HepG2 (cell line): ENCODE measurements at regions not wholly inside any gene's neighbourhood (a gene's known extent, or its start where the extent isn't known, plus 50 kb on each side); places are given as distances from the start of the nearest gene placed in this dataset.

Source experiments
- ATAC-seq: fragments of 200-7000 bp; cut with Tn5 transposase; 3 replicates; pipeline ENCODE4 v1.9.1; 2020; ENCODE audit warnings: mild to moderate bottlenecking, moderate library complexity
- BruUV-seq: library from RNA; stranded (reverse); fragments of 400-500 nt; replicated peaks from 2 replicates; lab custom pipeline; 2021; lab: Mats Ljungman, UMichigan
- CTCF ChIA-PET: fragments of 300-600 bp; formaldehyde crosslinking; extraction: SDS; loops from one replicate; lab custom pipeline; 2021; ENCODE audit warnings: low total read pairs, inconsistent platforms, low intra/inter-chr PET ratio; lab: Yijun Ruan, JAX
- POLR2A ChIA-PET: fragments of 350-600 bp; sonication (Branson Sonifier 250); formaldehyde crosslinking; loops from one replicate; lab custom pipeline; 2020; ENCODE audit warnings: antibody characterized with exemption, inconsistent platforms; lab: Yijun Ruan, JAX
- DNase-seq: peaks from one replicate; pipeline ENCODE4 v3.0.0-alpha.2; 2015; ENCODE audit warnings: low spot score
- FAIRE-seq: peaks from 3 replicates; lab custom pipeline; 2011; peaks lifted over from hg19 to GRCh38; lab: Jason Lieb, UNC
- H2AFZ ChIP-seq: one replicate; pipeline ENCODE4 v1.6.1; 2011; ENCODE audit warnings: low read length, inconsistent platforms
- H3K27ac ChIP-seq: fragments of 300-600 bp; 3 replicates; pipeline ENCODE4 v1.8.0; 2011; ENCODE audit warnings: mixed run types, mild to moderate bottlenecking, mixed read lengths, low read length, inconsistent platforms; ENCODE audit not compliant: insufficient read depth; ENCODE audit errors: extremely low read length
- H3K27me3 ChIP-seq, 2 experiments: fragments of 200-600 bp in 1 of 2; 2 replicates in 1 of 2; 3 replicates in 1 of 2; pipeline versions ENCODE4 v1.6.0 to v1.8.0; 2011; ENCODE audit warnings: low read length in 2 of 2, mild to moderate bottlenecking in 2 of 2, moderate library complexity in 2 of 2, inconsistent platforms in 1 of 2; ENCODE audit not compliant: insufficient read depth in 2 of 2, control insufficient read depth in 1 of 2
- H3K36me3 ChIP-seq, 2 experiments: fragments of 200-600 bp in 1 of 2; replicated peaks in 1 of 2; 2 replicates in 1 of 2; 3 replicates in 1 of 2; pipeline versions ENCODE4 v1.5.1 to v1.8.0; 2011; ENCODE audit warnings: low read length in 2 of 2, inconsistent platforms in 1 of 2; ENCODE audit not compliant: insufficient read depth in 2 of 2, control insufficient read depth in 1 of 2
- H3K4me1 ChIP-seq: 2 replicates; pipeline ENCODE4 v1.5.1; 2012; ENCODE audit warnings: low read length, inconsistent platforms; ENCODE audit not compliant: insufficient read depth
- H3K4me2 ChIP-seq: 2 replicates; pipeline ENCODE4 v1.6.0; 2011; ENCODE audit warnings: low read depth, low read length, inconsistent platforms
- H3K4me3 ChIP-seq, 3 experiments: fragments of 200-600 bp in 1 of 3; sonication (generic), shearing (Covaris generic) in 1 of 3; replicated peaks in 1 of 3; 2 replicates each; pipeline ENCODE4 v1.5.1; 2011 to 2016; ENCODE audit warnings: low read length in 3 of 3, inconsistent platforms in 2 of 3, low read depth in 2 of 3, mild to moderate bottlenecking in 2 of 3, control low read depth in 1 of 3, mixed read lengths in 1 of 3; ENCODE audit not compliant: insufficient read depth in 1 of 3
- H3K79me2 ChIP-seq: one replicate; pipeline ENCODE4 v1.6.1; 2011; ENCODE audit warnings: low read length, inconsistent platforms; ENCODE audit not compliant: insufficient read depth
- H3K9ac ChIP-seq: 2 replicates; pipeline ENCODE4 v1.6.0; 2011; ENCODE audit warnings: mild to moderate bottlenecking, low read depth, low read length, inconsistent platforms; ENCODE audit not compliant: insufficient read depth
- H3K9me3 ChIP-seq: 2 replicates; pipeline ENCODE4 v1.5.1; 2012; ENCODE audit warnings: mild to moderate bottlenecking, low read length
- H4K20me1 ChIP-seq: 2 replicates; pipeline ENCODE4 v1.6.0; 2011; ENCODE audit warnings: inconsistent platforms, mild to moderate bottlenecking, low read length, moderate library complexity; ENCODE audit not compliant: insufficient read depth
- ARHGAP35 ChIP-seq: sonication (generic); formaldehyde crosslinking; IDR thresholded peaks from 2 replicates; pipeline ENCODE4 v1.9.0; 2022; ENCODE audit warnings: mild to moderate bottlenecking, inconsistent platforms, moderate library complexity, missing genetic modification reagents, borderline replicate concordance
- CBX1 ChIP-seq: IDR thresholded peaks from one replicate; pipeline ENCODE4 v1.6.1; 2016; ENCODE audit warnings: antibody characterized with exemption, low read depth
- CENPX ChIP-seq: sonication (generic); formaldehyde crosslinking; IDR thresholded peaks from 2 replicates; pipeline ENCODE4 v1.9.0; 2021; ENCODE audit warnings: mild to moderate bottlenecking, missing genetic modification reagents, moderate library complexity
- FOSL2 ChIP-seq: sonication (generic); formaldehyde crosslinking; IDR thresholded peaks from 2 replicates; pipeline ENCODE4 v1.4.0; 2020; ENCODE audit warnings: missing genetic modification reagents
- HOXD1 ChIP-seq: sonication (generic); formaldehyde crosslinking; IDR thresholded peaks from 2 replicates; pipeline ENCODE4 v1.5.0; 2020; ENCODE audit warnings: missing genetic modification reagents
- JUN ChIP-seq: sonication (generic); formaldehyde crosslinking; IDR thresholded peaks from 2 replicates; pipeline ENCODE4 v1.4.0; 2020; ENCODE audit warnings: mild to moderate bottlenecking, missing genetic modification reagents
- KDM4B ChIP-seq: sonication (generic); formaldehyde crosslinking; IDR thresholded peaks from 2 replicates; pipeline ENCODE4 v1.4.0; 2020; ENCODE audit warnings: missing genetic modification reagents
- MAX ChIP-seq: IDR thresholded peaks from 2 replicates; pipeline ENCODE4 v1.6.1; 2012; ENCODE audit warnings: inconsistent platforms
- NR0B2 ChIP-seq: sonication (generic); formaldehyde crosslinking; IDR thresholded peaks from 2 replicates; pipeline ENCODE4 v1.4.0; 2020; ENCODE audit warnings: mild to moderate bottlenecking, missing genetic modification reagents
- PAWR ChIP-seq: sonication (generic); formaldehyde crosslinking; IDR thresholded peaks from 2 replicates; pipeline ENCODE4 v1.4.0; 2020; ENCODE audit warnings: missing genetic modification reagents, mild to moderate bottlenecking, borderline replicate concordance
- PTBP1 ChIP-seq: fragments of 200-400 bp; formaldehyde crosslinking; IDR thresholded peaks from 2 replicates; pipeline ENCODE4 v1.6.1; 2018; ENCODE audit warnings: low read length, low read depth; ENCODE audit not compliant: poor library complexity, severe bottlenecking
- SALL2 ChIP-seq: sonication (generic); formaldehyde crosslinking; IDR thresholded peaks from 2 replicates; pipeline ENCODE4 v1.8.1; 2023; ENCODE audit warnings: mild to moderate bottlenecking, missing genetic modification reagents, inconsistent platforms
- TFE3 ChIP-seq: IDR thresholded peaks from 2 replicates; pipeline ENCODE4 v1.6.1; 2016
- ZBTB20 ChIP-seq: sonication (generic); formaldehyde crosslinking; IDR thresholded peaks from 2 replicates; pipeline ENCODE4 v1.8.1; 2023; ENCODE audit warnings: missing genetic modification reagents, low read depth, mild to moderate bottlenecking, borderline replicate concordance
- ZFP36L1 ChIP-seq: sonication (generic); formaldehyde crosslinking; IDR thresholded peaks from 2 replicates; pipeline ENCODE4 v1.8.0; 2022; ENCODE audit warnings: mild to moderate bottlenecking, missing genetic modification reagents, moderate library complexity
- ZFYVE20 ChIP-seq: sonication (generic); formaldehyde crosslinking; IDR thresholded peaks from 2 replicates; pipeline ENCODE4 v1.8.0; 2023; ENCODE audit warnings: low read depth, mild to moderate bottlenecking, moderate library complexity, missing genetic modification reagents, borderline replicate concordance
- ZMYM3 ChIP-seq: sonication (generic); formaldehyde crosslinking; IDR thresholded peaks from 2 replicates; pipeline ENCODE4 v1.5.1; 2020; ENCODE audit warnings: mild to moderate bottlenecking, missing genetic modification reagents
- ZNF576 ChIP-seq: sonication (generic); formaldehyde crosslinking; IDR thresholded peaks from 2 replicates; pipeline ENCODE4 v1.4.0; 2020; ENCODE audit warnings: mild to moderate bottlenecking, missing genetic modification reagents
- ZNF589 ChIP-seq: sonication (generic); formaldehyde crosslinking; conservative IDR thresholded peaks from 2 replicates; pipeline ENCODE4 v1.8.0; 2022; ENCODE audit warnings: mild to moderate bottlenecking, moderate library complexity, missing genetic modification reagents
- WGBS: methylation state at CpG from one replicate; pipeline ENCODE4 v1.1.6; 2017; ENCODE audit warnings: low lambda C conversion rate; 5-methylcytosine and 5-hydroxymethylcytosine counted together
- in situ Hi-C: cut with HindIII; loops from 2 replicates; pipeline ENCODE4 v1.10.0; 2017; ENCODE audit warnings: low pct_unique_long_range_greater_than_20kb; ENCODE audit not compliant: extremely low pct_ligation_motif_present
- intact Hi-C: fragments of 100-400 bp; cut with micrococcal nuclease; formaldehyde crosslinking; loops from one replicate; pipeline ENCODE4 v1.10.0; 2022; ENCODE audit not compliant: unreplicated experiment

GRCh38 chr20:51258582-51259165 is 235.8 kb upstream of the KCNG1 start:
- FAIRE-seq (no peak), ATAC-seq (no peak), DNase-seq (no peak)
- intact Hi-C loops (no loop called here), in situ Hi-C loops (no loop called here)
- peaks cover 2 to 29% of the 10 kb centered on the region in 2 experiments; a peak in 3 of 5 replicates for H3K27me3 ChIP-seq
- POLR2A ChIA-PET: no interaction called here
- H3K9me3 ChIP-seq: no peaks in the 10 kb centered on the region
- TF ChIP-seq MAX: no peak
- no peak for TF ChIP-seq TFE3
- TF ChIP-seq ZNF589: no peak
- no peak for TF ChIP-seq ZMYM3 (CRISPR knock-in tag)
- no peak for TF ChIP-seq ARHGAP35 (CRISPR knock-in tag)
- TF ChIP-seq PAWR (CRISPR knock-in tag): no peak
- no peak for TF ChIP-seq FOSL2 (CRISPR knock-in tag)
- TF ChIP-seq CENPX (CRISPR knock-in tag): no peak
- no peak for TF ChIP-seq PTBP1
- no peak for TF ChIP-seq ZFYVE20 (CRISPR knock-in tag)
- no peak for TF ChIP-seq JUN (CRISPR knock-in tag)
- no peak for TF ChIP-seq ZNF576 (CRISPR knock-in tag)
- TF ChIP-seq ZBTB20 (CRISPR knock-in tag): no peak
- no peak for TF ChIP-seq HOXD1 (CRISPR knock-in tag)
- no peak for TF ChIP-seq KDM4B
- TF ChIP-seq CBX1: no peak
- no peak for TF ChIP-seq SALL2
- no peak for TF ChIP-seq NR0B2 (CRISPR knock-in tag)
- TF ChIP-seq ZFP36L1 (CRISPR knock-in tag): no peak
- 60% methylated on average over 3 of the region's 3 CpGs for WGBS
- H3K4me1 ChIP-seq: peaks cover 17% of the 10 kb centered on the region
- H3K4me2 ChIP-seq: no peak overlapping the region
- no peaks in the 10 kb centered on the region for H3K36me3 ChIP-seq
- no peaks in the 10 kb centered on the region for H4K20me1 ChIP-seq
- no peak overlapping the region for H2AFZ ChIP-seq
- no TSS peak for BruUV-seq
- CTCF ChIA-PET: no interaction called here
- H3K27ac ChIP-seq: no peak overlapping the region
- H3K9ac ChIP-seq: no peak overlapping the region
- H3K79me2 ChIP-seq: no peaks in the 10 kb centered on the region
- H3K4me3 ChIP-seq: no peak overlapping the region
